Colonic mucosa (tissue), 4 donors: ENCODE measurements at regions not wholly inside any gene's neighbourhood (a gene's known extent, or its start where the extent isn't known, plus 50 kb on each side); places are given as distances from the start of the nearest gene placed in this dataset.

Experiments
- DNase-seq: peaks from one replicate; pipeline ENCODE4 v3.0.0-alpha.2; 2020
- H3K27ac ChIP-seq: fragments of 200-600 bp; one replicate; pipeline ENCODE4 v1.8.0; 2021
- H3K27me3 ChIP-seq: fragments of 200-600 bp; one replicate; pipeline ENCODE4 v1.8.0; 2021
- H3K36me3 ChIP-seq: fragments of 200-600 bp; one replicate; pipeline ENCODE4 v1.8.0; 2021
- H3K4me1 ChIP-seq: fragments of 200-600 bp; one replicate; pipeline ENCODE4 v1.8.0; 2021; ENCODE audit warnings: mild to moderate bottlenecking
- H3K4me3 ChIP-seq: fragments of 200-600 bp; one replicate; pipeline ENCODE4 v1.8.0; 2021
- H3K9ac ChIP-seq, 2 donors: one replicate each; pipeline ENCODE4 v1.7.0; 2013; ENCODE audit warnings: control low read depth in 2 of 2, low read depth in 2 of 2, low read length in 2 of 2
- H3K9me3 ChIP-seq: fragments of 200-600 bp; one replicate; pipeline ENCODE4 v1.8.0; 2021
- intact Hi-C: fragments of 100-400 bp; cut with DNase I; formaldehyde crosslinking; loops from one replicate; pipeline ENCODE4 v1.14.1; 2022
- TF ChIP-seq, protein P1 (sequence below): fragments of 200-600 bp; IDR thresholded peaks from one replicate; pipeline ENCODE4 v1.8.0; 2022; ENCODE audit warnings: antibody characterized with exemption, mild to moderate bottlenecking
- donor health status: healthy.
- donor health status: DM: no; HTN: no; CAD: no.
- donor health status: DM: no; HTN: no; CAD: no.

DNA sequence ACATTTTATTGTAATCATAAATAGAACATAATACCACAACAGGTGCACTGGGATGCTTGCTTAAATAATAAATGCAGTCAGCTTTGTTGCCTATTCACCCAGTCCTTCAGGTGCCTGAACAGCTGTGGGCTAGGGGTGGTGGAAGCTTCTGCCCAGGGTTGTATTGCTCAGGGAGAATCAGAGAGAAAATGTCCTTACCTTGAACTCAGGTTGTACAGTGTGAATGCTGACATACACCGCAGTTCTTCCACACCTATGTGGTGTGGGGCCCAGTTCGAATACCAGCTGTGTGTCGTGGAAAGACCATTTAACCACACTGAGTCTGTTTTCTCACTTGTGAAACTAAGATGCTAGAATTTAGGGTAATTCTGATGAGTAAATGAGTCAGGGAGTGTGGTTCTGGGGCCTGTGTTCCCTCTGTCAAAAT lies 115.7 kb upstream of the ATP1A1 start:
- Histone ChIP-seq H3K27me3 (no peaks in the 10 kb centered on the region), H3K9me3 (no peaks in the 10 kb centered on the region), H3K4me3 (no peak overlapping the region), H3K27ac (peak overlapping the region; percentile 19), H3K9ac (peak overlapping the region in 1 of 2 donors; percentile 81), H3K36me3 (no peaks in the 10 kb centered on the region), H3K4me1 (peaks cover 10% of the 10 kb centered on the region)
- TF ChIP-seq, protein P1, sequence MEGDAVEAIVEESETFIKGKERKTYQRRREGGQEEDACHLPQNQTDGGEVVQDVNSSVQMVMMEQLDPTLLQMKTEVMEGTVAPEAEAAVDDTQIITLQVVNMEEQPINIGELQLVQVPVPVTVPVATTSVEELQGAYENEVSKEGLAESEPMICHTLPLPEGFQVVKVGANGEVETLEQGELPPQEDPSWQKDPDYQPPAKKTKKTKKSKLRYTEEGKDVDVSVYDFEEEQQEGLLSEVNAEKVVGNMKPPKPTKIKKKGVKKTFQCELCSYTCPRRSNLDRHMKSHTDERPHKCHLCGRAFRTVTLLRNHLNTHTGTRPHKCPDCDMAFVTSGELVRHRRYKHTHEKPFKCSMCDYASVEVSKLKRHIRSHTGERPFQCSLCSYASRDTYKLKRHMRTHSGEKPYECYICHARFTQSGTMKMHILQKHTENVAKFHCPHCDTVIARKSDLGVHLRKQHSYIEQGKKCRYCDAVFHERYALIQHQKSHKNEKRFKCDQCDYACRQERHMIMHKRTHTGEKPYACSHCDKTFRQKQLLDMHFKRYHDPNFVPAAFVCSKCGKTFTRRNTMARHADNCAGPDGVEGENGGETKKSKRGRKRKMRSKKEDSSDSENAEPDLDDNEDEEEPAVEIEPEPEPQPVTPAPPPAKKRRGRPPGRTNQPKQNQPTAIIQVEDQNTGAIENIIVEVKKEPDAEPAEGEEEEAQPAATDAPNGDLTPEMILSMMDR = no peak
- intact Hi-C loops = no loop called here
- DNase-seq = peak; percentile 59

DNA sequence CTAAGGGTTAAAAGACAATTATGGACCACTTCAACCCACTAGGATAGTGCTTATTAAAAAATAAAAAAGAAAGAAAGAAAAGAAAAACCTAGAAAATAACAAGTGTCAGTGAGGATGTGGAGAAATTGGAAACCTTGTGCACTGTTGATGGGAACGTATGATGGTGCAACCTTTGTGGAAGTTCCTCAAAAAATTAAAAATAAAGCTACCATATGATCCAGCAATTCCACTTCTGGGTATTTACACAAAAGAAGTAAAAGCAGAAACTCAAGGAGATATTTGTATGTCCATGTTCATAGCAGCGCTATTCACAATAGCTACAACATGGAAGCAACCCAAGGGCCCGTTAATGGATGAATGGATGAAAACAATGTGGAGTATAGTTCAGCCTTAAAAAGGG lies 115.2 kb upstream of the ATP1A1 start:
- peak overlapping the region; percentile 19 for H3K27ac ChIP-seq
- intact Hi-C loops = no loop called here
- H3K9ac ChIP-seq = peak overlapping the region in 1 of 2 donors; percentile 81
- H3K27me3 ChIP-seq = no peaks in the 10 kb centered on the region
- no peak for DNase-seq
- TF ChIP-seq, protein P1 = no peak
- no peaks in the 10 kb centered on the region for H3K9me3 ChIP-seq
- no peak overlapping the region for H3K4me3 ChIP-seq
- H3K36me3 ChIP-seq = no peaks in the 10 kb centered on the region
- H3K4me1 ChIP-seq = peaks cover 10% of the 10 kb centered on the region

DNA sequence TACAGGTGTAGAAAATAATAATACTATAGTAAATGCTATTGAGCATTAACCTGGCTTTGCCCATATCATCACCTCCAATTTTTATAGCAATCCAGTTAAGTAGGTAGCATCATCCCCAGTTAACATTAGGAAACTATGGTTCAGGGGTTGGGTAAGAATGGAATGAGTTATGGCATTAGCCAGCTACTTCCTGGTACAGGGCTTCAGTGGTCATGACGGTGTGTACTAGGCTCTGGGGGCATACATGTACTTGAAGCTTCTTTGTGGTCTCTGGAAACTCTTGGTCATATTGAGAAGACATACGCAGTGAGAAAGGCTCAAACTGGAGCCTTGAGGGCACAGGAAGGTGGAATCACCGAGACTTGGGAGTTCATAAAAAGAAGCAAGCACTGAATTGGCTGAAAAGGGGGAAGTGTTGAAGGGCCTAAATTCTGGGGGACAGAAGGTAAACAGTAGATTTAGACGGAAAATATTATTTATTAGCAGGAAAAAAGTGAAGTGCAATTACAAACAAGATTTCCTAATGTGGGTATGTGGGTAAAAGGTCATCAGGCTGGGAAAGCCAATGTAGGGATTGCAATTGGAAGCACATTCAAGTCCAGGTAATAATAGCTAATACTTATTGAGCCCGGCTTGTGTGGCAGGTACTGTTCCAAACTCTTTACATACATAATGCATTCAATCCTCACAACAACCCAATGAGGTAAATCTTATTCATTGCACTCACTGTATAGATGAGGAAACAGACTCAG lies 114.2 kb upstream of the ATP1A1 start:
- H3K4me1 ChIP-seq = peaks cover 10% of the 10 kb centered on the region
- H3K4me3 ChIP-seq = no peak overlapping the region
- DNase-seq = peak; percentile 12
- no peak overlapping the region for H3K9ac ChIP-seq
- intact Hi-C loops = no loop called here
- H3K9me3 ChIP-seq = no peaks in the 10 kb centered on the region
- no peaks in the 10 kb centered on the region for H3K36me3 ChIP-seq
- TF ChIP-seq, protein P1 = no peak
- H3K27ac ChIP-seq = no peak overlapping the region
- no peaks in the 10 kb centered on the region for H3K27me3 ChIP-seq

DNA sequence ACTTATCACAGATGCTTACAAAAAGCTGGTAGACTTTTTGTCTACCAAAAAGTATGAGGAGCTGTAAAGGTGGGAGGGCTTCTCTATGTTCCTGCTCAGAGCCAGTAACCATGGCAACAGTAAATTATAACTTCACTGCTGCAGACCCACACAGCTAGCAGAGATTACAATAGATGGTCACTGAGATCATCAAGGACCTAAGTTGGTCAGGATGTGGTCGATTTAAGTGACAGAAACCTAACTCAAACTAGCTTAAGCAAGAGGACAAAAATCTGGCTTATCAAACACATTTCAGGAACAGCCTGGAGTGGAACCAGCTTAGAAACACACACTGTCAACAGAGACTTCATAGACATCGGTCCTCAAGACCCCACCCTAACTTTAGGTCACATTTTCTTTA lies 113.4 kb upstream of the ATP1A1 start:
- H3K9ac ChIP-seq = no peak overlapping the region
- H3K4me1 ChIP-seq = peaks cover 10% of the 10 kb centered on the region
- peak; percentile 10 for DNase-seq
- TF ChIP-seq, protein P1 = no peak
- H3K4me3 ChIP-seq = no peak overlapping the region
- no peaks in the 10 kb centered on the region for H3K36me3 ChIP-seq
- intact Hi-C loops = loop anchor here (10.0 kb wide), 1 partner anchor 215 kb away; no protein-coding TSS in a partner anchor
- no peaks in the 10 kb centered on the region for H3K9me3 ChIP-seq
- no peaks in the 10 kb centered on the region for H3K27me3 ChIP-seq
- no peak overlapping the region for H3K27ac ChIP-seq

DNA sequence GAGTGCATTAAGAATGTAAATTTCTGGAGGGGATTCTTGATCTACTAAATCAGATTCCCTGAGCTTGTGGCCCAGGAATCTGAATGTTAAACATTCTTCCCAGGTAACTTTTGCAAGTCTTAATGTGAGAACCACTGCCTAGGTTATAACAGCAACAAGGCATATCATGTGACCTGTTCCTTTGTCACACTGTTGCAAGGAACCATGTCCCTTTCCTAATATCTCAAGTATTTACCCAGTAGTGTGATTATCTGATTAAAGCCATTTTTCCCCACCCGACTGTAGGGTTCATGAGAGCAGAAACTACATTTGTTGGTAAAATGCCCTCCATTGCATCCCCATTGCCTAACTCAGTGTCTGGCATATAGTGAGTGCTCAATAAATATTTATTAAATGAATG lies 112.9 kb upstream of the ATP1A1 start:
- Histone ChIP-seq H3K27ac (no peak overlapping the region), H3K36me3 (no peaks in the 10 kb centered on the region), H3K27me3 (no peaks in the 10 kb centered on the region), H3K9me3 (no peaks in the 10 kb centered on the region), H3K4me3 (no peak overlapping the region), H3K9ac (peak overlapping the region in 1 of 2 donors; percentile 14), H3K4me1 (peaks cover 10% of the 10 kb centered on the region)
- intact Hi-C loops = loop anchor here (10.0 kb wide), 1 partner anchor 215 kb away; no protein-coding TSS in a partner anchor
- TF ChIP-seq, protein P1 = no peak
- peak; percentile 13 for DNase-seq
